ENCODE measurements at regions not wholly inside any gene's neighbourhood (a gene's known extent, or its start where the extent isn't known, plus 50 kb on each side); places are given as distances from the start of the nearest gene placed in this dataset.
"Not testable (repeated sequence)": the region's sequence is repeated elsewhere in the genome, so short reads cannot be mapped to it uniquely, and the experiment has no call there.

DNA sequence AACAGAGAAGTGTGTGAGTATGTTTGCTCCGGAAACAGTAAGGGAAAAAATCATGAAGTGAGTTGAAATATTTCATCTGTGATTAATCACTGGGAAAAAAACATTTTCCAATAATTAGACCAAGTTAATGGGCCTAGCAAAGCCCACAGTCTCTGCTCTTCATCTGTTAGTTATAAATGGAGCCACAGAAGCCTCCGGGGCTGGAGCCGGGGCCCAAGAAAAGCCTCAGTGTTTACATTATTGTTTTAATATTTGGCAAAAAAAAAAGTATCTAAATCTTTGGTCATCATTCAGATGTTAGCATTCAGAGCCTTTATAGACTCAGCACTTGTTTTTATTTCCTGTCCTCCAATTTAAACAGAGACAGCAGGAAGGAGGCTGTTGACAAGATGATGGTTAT is 115.0 kb downstream of the UBE2U start:
- DNase-seq: no peak

DNA sequence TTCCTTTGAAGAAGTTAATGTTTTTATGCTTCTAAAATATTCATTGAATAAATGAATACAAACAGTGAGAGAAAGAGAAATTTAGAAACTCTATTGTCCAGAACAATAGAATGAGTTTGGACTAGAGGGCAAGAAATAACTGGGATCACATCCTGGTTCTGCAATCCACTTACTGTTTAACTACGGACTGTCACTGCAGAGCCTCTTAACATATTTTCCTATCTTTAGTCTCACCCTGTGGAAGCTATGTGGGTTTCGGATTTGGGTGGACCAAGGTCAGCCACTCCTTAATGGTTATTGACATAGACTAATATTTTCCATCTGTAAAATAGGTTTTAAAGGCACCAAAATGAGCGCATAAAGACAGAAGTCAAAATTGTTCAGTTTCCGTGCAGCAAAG is 116.6 kb downstream of the UBE2U start:
- no peak for DNase-seq

DNA sequence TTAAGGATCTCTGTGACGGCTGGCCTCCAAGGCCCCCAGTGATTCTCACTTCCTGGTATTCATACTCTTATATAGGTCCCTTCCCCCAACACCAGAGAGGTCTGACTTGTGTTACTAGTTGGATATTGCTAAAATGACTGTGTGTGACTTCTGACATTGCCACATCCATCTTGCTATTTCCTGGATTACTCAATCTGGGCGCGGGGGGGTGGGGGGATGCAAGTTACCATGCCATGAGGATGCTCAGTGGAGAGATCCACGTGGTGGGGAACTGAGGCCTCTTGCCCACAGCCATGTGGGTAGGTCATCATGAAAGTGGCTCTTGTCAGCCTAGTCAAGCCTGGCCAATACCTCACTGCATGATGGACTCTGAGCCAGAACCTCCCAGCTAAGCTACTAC is 117.0 kb downstream of the UBE2U start:
- DNase-seq: no peak

DNA sequence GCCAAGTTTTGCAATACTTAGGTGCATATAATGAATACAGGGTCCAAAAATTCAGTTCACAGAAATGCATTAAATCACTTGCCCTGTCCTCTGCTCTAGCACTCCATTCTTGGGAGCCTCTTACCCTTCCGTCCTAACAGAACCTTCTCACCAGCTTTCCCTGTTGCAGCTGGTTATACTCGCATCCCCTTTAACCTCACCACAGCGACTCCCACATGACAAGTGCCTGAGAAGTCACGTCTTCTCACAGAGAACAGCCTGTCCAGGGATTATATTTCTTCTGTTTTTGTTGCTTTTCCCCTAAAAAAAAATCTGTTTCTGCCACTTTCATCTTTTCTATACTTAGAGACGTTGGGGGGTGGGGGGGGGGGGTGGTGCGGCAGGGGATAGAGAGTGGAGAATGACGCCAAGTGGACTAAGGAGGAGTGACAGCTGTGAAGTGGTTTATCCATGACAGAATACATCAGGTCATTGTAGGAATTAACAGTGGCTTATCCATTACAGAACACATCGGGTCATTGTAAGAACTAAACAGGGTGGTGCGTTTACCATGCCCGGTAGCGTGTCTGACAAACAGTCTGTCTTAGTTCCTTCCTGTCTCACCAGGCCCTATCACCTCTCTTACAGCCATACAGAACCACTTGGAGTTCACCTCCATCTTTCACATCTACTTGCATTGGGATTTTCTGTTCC is 117.6 kb downstream of the UBE2U start:
- no peak for DNase-seq

DNA sequence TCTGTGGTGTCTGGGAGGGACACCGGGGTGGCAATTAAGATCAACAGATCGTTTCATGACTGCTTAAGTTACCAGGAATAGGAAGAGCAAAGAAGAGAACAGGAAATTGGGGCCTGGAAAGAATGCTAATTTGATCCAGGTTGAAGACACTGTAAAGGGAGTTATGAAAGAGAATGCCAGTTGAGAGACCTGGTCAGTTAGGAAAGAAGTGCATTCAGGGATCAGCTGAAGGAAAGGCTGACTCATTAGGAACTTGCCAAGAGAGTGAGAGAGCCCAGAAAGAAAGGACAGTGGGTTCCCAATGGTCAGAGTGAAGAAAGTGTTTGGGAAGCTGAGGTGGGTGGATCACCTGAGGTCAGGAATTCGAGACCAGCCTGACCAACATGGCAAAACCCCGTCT is 119.6 kb downstream of the UBE2U start:
- no peak for DNase-seq

DNA sequence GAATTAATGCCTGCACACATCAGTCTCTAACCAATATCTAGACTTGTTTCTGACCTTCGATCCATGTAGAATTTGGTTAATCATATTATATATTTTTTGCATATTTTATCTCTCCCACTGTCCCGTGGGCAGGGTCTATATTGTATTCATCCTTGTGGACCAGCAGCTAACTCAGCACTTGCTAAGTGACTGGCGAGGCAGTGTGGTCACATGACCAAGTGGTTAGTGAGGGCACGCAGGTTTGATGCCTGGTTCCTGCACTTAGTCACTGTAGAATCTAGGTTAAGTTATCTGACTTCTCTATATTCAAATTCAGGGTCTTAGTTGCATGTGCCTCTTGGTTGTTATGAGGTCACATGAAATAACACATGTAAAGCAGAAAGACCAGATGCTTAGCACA is 120.5 kb downstream of the UBE2U start:
- no peak for DNase-seq

DNA sequence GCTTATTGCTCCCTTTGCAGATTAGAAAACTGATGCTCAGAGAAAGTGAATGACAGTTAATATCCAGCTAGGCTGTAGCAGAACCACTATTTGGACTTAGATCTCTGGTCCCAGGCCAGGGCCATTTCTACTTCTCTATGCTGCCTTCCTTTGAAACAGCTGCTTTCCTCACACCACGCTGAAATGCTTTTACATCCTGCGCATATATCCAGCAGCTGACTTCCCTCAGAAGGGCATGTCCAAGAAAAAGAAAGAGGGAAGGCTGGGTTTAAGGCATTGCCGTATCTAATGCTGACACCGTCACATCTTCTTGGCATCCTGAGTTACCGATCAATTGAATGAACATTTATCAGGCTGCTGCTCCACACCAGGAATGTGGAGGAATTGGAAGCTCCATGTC is 122.4 kb downstream of the UBE2U start:
- no peak for DNase-seq

DNA sequence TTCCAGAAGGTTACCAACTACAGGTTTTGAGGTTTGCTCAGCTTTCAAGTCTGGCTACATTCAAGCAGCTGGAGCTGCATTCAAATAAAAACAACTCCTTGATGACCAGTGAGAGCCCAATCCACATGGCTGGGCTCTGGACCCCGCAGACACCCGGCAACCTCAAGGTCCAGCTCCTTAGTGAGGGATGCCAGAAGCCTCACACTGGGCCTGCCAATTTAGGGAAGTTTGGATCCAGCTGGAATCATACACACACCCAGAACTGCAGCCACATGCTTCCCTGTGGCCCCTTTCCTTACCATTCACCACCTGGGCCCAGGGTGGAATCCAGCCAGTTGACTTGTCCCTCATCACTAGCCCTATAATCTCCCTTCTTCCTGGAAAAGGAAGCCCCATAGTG is 123.7 kb downstream of the UBE2U start:
- no peak for DNase-seq

DNA sequence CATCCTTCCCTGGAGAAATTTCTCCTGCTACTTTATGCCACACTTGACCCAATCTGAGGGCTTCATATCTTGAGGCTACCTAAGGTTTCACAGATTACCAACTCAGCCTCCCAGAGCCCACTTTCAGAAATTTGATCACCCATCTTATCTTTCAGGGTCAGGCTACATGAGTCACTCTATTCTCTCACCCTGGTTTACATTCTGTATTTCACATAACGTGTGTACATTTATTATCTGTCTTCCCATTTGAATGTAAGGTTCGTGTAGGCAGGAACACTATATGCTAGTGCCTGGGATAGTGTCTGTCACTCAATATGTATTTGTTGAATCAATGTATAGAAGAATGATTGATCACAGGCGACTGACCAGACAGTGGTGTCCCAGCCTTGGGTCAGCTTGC is 124.8 kb downstream of the UBE2U start:
- DNase-seq: no peak

DNA sequence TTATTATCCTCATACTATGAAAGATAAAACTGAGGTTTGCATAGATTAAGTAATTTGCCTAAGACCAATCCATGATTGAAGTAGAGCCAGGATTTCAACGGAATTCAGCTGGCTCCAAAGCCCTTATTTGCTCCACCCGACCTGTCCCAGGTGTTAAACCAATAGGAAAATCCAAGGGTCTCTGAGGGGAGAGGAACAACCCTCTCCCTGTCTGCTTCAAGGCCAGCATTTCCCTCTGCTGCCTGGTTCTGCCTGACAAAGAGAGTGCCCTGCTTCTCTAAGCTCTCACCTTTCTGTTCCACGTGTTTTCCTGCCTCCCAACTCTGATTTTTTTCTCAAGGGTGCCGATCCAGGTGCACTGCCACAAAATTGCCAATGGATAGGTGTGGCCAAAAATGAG is 127.4 kb downstream of the UBE2U start:
- DNase-seq: no peak

DNA sequence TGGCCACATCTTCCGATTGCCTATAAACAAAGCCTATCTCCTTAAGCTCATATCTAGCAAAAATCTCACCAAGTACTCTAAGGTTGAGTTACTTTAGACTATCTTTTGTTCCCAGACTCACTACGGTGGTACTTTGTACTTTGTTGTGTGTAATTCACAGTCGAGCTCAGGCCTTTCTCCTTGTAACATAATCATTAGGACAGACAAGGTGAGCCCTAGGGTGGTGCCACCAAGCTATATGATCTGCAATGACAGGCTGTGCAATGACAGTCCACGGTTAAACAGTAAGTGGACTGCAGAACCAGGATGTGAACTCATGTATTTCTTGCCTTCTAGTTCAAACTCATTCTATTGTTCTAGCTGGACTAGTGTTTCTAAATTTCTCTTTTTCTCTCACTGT is 132.2 kb downstream of the UBE2U start:
- no peak for DNase-seq

DNA sequence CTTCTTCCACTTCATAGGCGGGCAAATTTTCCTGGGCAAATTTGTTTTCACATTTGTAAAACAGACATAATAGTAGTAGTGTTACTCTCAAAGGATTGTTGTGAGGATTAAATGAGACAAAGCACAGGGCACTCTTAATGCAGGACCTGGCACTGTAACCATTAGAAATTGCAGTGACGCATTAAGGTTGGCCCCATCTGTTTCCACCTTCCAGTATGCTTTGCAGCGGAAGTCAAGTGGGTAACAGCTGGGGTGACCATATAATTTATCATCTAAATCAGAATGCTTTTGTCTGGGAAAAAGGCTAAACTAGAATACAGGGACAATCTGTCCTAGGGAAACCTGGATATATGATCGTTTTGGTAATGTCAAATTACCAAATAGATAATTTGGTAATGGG is 132.5 kb upstream of the CACHD1 start:
- DNase-seq: no peak

DNA sequence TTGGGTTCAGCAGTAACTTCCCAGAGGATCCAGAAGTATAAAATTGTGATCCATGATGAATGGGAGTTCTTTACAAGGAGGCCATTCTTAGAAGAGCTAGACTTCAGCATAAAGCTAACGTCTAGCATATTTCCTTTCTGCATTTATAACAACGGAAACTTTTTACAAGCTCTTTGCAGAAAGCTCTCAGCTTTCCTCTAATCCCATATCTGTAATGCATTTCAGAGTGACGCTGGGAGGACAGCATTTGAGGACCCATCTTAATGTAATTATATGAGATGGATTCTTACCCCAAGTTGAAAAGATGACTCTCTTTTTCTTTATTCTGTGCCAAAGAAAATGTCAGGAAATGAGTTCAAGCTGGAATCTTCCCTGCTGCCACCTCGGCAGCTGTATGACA is 132.0 kb upstream of the CACHD1 start:
- no peak for DNase-seq

DNA sequence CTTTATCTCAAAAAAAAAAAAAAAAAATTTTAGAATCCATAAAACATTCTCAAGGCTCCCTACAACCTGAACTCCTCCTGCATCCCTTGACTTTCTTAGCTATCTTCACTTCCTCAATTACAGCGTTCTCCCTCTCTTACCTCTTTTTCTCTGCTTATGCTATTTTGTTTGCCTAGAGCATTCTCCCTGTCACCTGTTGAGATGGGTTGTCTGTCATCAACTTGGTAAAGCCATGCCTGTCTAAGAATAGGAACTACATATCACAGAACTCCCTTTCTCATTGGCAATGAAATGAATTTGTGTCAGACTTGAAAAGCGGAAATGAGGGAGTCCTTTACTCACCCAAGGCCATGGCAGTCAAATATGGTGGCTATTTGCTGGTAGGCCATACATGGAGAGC is 129.6 kb upstream of the CACHD1 start:
- no peak for DNase-seq

DNA sequence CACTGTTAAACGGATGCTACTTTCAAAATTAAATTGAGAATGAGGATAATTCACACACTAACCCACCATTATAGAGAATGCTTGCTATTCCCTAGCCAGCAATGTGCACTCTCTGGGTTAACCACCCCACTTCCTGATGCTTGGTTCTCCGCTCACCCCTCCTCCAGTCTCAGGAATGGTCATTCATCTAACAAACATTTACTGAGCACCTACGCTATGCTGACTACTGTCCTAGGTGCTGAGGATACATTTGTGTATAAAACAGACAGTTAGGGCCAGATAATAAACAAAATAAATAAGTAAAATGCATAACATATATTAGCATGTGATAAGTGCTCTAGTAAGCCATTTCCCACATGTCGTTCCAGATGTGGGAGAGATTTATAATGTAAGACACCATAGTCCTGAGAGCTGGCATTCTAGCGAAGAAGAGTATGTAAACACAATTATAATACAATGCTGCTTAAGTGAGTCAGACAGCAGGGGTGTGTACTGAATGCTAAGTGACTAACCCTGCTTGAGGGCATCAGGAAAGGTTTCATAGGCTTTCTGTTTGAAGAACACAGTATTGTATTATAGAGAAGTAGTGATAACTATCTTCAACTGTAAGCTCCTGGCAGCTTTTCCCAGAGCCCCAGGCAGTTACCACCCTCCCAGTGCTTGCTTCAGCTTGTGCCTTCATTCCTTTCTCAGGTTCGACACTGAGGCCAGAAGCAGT is 126.7 kb upstream of the CACHD1 start:
- DNase-seq: peak; percentile 60 to 83

DNA sequence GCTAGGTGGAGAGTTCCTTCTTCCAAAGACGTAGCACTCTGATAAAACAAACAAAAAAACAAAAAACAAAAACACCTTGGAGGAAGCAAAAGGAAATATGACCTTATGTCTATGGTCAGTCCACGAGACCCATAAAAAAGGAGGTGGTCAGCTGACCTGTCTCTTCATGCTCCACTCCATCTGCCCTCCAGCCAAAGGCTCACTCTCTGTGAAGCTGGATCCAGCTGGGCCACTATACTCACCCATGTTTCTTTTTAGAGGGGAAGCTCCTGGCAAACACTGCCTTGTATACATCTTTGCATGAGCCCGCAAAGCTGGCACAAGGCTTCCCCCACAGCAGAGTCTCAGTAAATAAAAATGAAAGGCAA is 126.1 kb upstream of the CACHD1 start:
- DNase-seq: peak; percentile 32 to 34

DNA sequence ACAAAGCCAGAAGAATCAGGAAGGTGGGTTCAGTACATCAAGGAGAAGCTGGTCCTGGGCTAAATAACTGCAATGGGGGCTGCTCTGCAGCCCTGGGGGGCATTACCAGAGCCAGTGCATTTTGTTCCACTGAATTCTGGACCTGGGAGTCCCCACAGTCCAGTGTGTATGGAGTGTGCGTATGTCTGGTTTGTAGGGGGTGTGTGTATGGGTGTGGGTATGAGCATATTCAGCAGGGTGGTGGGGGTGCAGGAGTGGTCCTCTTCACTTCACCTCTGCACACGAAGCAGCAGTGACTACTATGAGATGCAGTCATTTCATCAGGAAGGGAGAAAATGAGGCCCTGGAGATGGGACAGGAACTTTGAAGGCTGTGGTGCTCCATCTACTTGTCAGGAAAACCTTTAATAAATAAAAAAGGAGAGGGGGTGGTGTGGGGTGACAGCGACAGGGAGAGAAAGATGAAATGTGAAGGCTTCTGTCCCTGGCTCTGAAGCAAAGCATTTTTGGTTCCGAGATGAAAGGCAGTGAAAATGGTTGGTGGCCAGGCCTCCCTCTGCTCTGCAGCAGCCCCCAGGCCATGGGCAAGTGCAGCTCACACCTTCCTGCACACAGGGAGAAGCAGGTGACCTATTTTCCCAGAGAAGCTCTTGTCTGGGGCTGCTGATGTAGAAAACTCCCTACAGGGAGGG is 121.5 kb upstream of the CACHD1 start:
- DNase-seq: no peak

DNA sequence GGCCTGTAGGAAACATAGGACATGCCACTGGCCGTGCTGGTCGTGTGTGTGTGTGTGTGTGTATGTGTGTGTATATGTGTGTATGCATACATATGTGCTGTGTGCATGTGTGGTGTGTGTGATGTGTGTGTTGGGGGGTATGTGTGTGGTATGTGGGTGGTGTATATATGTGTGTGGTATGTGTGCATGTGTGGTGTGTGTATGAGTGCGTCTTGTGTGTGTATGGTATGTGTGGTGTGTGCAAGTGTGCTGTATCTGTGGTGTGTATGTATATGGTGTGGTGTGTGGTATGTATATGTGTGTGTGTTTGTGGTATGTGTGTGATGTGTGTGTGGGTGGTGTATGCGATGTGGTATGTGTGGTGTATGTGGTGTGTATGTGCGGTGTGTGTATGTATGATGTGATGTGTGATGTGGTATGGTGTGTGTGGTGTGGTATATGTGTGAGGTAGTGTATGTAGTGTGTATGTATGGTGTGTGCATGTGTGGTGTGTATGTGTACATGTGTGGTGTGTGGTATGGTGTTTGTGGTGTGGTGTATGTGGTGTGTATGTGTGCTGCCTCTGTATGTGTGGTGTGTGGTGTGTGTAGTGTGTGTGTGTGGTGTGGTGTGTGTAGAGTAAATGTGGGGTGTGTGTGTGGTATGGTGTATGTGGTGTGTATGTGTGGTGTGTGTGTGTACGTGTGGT is 120.8 kb upstream of the CACHD1 start:
- no peak for DNase-seq

DNA sequence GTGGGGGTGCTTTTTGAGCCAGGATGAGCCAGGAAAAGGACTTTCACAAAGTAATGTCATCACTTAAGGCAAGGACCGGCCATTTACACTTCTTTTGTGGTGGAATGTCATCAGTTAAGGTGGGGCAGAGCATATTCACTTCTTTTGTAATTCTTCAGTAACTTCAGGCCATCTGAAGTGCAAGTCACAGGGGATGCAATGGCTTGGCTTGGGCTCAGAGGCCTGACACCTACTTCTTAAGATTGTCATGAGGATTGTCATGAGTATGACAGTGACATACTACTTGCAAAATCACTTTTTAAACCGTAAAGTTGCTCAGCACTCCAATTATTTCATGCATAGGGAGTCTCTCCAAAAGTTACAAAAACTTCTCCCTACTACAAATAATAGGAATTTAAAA is 114.4 kb upstream of the CACHD1 start:
- not testable (repeated sequence) for DNase-seq

DNA sequence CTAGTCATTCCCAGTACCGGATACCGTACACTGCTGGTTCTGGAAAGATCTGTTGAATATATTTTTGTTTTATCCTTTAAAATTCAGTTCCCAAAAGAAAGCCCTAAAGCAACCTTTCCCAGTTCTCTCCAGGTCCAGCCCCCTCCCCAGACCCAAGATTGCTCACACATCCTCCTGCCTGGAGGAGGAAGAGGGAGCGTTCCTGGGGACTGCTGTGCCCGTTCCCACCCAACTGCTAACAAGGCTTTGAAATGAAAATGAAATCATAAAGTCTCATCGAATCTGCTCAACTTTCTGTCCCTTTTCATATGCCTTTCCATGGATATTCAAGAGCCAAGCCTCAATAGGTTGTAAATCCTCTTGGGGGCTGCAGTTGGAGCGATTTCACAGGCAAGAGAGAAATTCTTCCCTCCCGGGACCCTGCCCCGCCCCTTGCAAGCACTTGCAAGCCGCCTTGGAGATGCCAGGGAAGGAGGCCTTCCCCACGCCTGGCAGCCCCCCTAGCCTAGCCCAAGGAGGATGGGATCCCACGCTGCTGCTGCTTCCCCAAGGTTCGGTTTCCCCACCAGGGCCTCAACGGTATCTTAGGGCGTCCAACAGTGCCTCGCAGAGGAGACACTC is 113.2 kb upstream of the CACHD1 start:
- DNase-seq: no peak

DNA sequence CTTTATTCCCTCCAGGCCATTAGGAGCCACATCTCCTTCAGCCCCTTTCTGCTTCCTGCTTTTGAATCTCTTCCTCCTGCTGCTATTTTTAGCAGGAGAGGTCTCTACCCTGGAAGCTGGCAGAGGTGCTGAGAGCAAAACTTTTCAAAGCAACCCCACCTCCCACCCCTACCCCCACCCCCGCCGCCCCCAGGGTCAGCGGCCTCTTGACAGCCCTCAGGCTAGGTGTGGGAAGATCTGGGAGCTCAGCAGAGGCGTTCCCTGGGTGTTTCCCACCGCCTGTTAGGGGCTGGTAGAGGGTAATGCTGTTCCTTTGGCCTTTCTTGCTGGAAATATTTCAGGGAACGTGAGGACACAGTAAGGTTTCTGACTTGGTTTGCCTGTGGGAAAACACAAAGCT is 112.5 kb upstream of the CACHD1 start:
- no peak for DNase-seq

DNA sequence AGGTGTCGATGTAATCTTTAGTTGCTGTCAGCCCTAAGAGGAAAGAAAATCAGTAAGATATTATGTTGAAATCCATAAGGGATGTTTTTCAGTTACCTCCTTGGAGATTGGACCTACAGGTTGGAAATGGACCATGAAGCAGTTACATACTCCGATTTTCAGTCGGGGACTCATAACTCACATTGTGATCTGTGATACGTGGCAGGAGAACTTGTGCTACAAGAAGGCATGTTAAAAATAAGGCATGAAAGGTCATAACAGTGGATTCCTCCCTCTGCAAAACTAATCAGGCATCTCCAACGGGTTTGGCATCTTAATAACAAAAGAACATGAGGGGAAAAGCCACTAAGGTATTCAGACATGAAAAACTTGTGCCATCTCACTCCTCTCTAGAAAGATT is 111.2 kb upstream of the CACHD1 start:
- DNase-seq: no peak

DNA sequence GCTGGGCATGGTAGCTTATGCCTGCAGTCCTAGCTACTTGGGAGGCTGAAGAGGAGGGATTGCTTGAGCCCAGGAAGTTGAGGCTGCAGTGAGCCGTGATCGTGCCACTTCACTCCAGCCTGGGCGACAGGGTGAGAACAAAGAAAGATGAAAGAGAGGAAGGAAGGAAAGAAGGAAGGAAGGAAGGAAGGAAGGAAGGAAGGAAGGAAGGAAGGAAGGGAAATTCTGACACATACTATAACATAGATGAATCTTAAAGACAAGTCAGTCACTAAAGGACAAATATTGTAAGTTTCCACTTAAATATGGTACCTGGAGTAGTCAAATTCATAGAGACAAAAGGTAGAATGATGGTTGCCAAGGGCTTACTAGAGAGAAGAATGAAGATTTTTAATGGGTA is 108.0 kb upstream of the CACHD1 start:
- no peak for DNase-seq
